ENCODE measurements at regions not wholly inside any gene's neighbourhood (a gene's known extent, or its start where the extent isn't known, plus 50 kb on each side); places are given as distances from the start of the nearest gene placed in this dataset.

DNA sequence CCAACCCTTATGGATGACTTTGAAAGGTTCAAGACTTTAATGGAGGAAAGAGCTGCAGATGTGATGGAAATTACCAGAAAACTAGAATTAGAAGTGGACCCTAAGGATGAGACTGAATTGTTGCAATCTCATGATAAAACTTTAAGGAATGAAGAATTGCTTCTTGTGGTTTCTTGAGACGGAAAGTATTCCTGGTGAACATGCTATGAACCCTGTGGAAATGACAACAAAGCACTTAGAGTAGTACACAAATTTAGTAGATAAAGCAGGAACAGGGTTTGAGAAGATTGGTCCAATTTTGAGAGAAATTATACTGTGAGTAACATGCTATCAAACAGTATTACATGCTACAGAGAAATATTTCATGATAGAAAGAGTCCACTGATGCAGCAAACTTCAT, 215.4 kb downstream of the OMA1 start:
- TF ChIP-seq CTCF (conservative IDR thresholded peaks at IDR 0.05 in 1 of 2, IDR thresholded peaks at IDR 0.05 in 1 of 2; ENCODE audit: low read depth in 1 of 2, low read length in 2 of 2): no peak
- TF ChIP-seq EZH2 (IDR thresholded peaks at IDR 0.05; ENCODE audit: low read length, missing control alignments): no peak
